ENCODE measurements at regions not wholly inside any gene's neighbourhood (a gene's known extent, or its start where the extent isn't known, plus 50 kb on each side); places are given as distances from the start of the nearest gene placed in this dataset.

DNA sequence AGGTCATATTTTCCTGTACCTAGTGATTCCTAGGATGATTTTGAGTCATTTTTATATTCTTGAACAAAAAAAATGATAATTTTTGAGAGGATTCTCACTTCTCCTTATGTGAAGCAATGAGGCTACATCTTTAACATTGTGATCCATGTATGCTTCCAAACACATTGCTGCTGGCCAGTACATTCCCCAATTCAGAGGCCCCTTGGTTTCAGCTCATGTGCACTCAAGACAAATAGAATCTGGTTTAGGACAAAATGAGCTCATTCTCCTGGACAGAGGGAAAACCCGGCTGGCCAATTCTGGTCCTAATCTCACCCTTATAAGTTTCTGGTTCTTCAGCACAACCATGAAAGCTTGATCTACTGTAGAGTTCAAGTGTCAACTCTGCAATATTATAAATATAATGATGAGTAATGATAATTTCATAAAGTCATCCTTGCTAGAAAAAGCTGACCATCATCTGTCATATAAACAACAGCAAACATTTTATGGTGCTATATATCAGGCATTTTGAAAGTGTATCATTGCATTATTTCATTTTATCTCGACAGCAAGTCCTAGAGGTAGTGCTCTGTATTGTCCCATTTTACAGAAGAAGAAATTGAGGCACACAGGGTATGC, 139.1 kb upstream of the ZNF366 start (continued):
- TF ChIP-seq PREB (CRISPR knock-in tag; IDR thresholded peaks at IDR 0.05) (no peak), MAFF (IDR thresholded peaks at IDR 0.05; ENCODE audit: low read length) (0 out of 2 replicates have a peak, but pooled peaks have one; percentile 4), ZNF518B (CRISPR knock-in tag; IDR thresholded peaks at IDR 0.05) (no peak), GABPA (tag; conservative IDR thresholded peaks at IDR 0.05; ENCODE audit: low read depth) (no peak)
